Activated T-cell treated with anti-CD3 and anti-CD28 coated beads, Interleukin-2, amount 50 U/mL, for 24 hours (primary cell): ENCODE measurements at regions not wholly inside any gene's neighbourhood (a gene's known extent, or its start where the extent isn't known, plus 50 kb on each side); places are given as distances from the start of the nearest gene placed in this dataset.

Experiments used
- DNase-seq: peaks from one replicate; pipeline ENCODE4 v3.0.0-alpha.2; 2020
- H3K27ac Mint-ChIP-seq: 2 replicates; pipeline ENCODE4 v1.8.0; 2020; ENCODE audit warnings: mild to moderate bottlenecking, mixed read lengths
- H3K27me3 Mint-ChIP-seq: 2 replicates; pipeline ENCODE4 v1.8.0; 2020; ENCODE audit warnings: mixed read lengths
- H3K36me3 Mint-ChIP-seq: 2 replicates; pipeline ENCODE4 v1.8.0; 2020; ENCODE audit warnings: low read depth, mixed read lengths
- H3K4me1 Mint-ChIP-seq: 2 replicates; pipeline ENCODE4 v1.8.0; 2020; ENCODE audit warnings: low read depth, mixed read lengths
- H3K4me3 Mint-ChIP-seq: 2 replicates; pipeline ENCODE4 v1.8.0; 2020; ENCODE audit warnings: mild to moderate bottlenecking, moderate library complexity, mixed read lengths
- H3K9me3 Mint-ChIP-seq: 2 replicates; pipeline ENCODE4 v1.8.0; 2020; ENCODE audit warnings: mixed read lengths

- Mint-ChIP-seq H3K9me3 (peaks cover 26% of the 10 kb centered on the region), H3K27ac (no peak overlapping the region), H3K36me3 (no peaks in the 10 kb centered on the region), H3K4me3 (no peak overlapping the region), H3K4me1 (no peaks in the 10 kb centered on the region), H3K27me3 (no peaks in the 10 kb centered on the region)
- DNase-seq = no peak
Observed at GRCh38 chr12:115519359-115519758, 758.1 kb downstream of the MED13L start.

- Mint-ChIP-seq H3K27ac (no peak overlapping the region), H3K27me3 (no peaks in the 10 kb centered on the region)
Observed at GRCh38 chr12:115517913-115518312, 759.6 kb downstream of the MED13L start.

GRCh38 chr12:115511986-115512711, 765.3 kb downstream of the MED13L start:
- DNase-seq = no peak
- Mint-ChIP-seq H3K27me3 (no peaks in the 10 kb centered on the region), H3K9me3 (peaks cover 28% of the 10 kb centered on the region), H3K4me1 (no peaks in the 10 kb centered on the region), H3K4me3 (no peak overlapping the region), H3K36me3 (no peaks in the 10 kb centered on the region), H3K27ac (no peak overlapping the region)

More at GRCh38 chr12:115517913-115518312, 759.6 kb downstream of the MED13L start:
- DNase-seq = no peak
- Mint-ChIP-seq H3K4me3 (no peak overlapping the region), H3K4me1 (no peaks in the 10 kb centered on the region), H3K9me3 (peaks cover 36% of the 10 kb centered on the region), H3K36me3 (no peaks in the 10 kb centered on the region)

GRCh38 chr12:115511305-115511704, 766.2 kb downstream of the MED13L start:
- Mint-ChIP-seq H3K4me3 (no peak overlapping the region), H3K4me1 (no peaks in the 10 kb centered on the region), H3K27me3 (no peaks in the 10 kb centered on the region), H3K27ac (no peak overlapping the region), H3K36me3 (no peaks in the 10 kb centered on the region), H3K9me3 (peaks cover 25% of the 10 kb centered on the region)
- no peak for DNase-seq

GRCh38 chr12:115508990-115509389, 768.5 kb downstream of the MED13L start:
- peaks cover 10% of the 10 kb centered on the region for H3K9me3 Mint-ChIP-seq
- no peaks in the 10 kb centered on the region for H3K27me3 Mint-ChIP-seq
- H3K4me3 Mint-ChIP-seq = no peak overlapping the region
- H3K36me3 Mint-ChIP-seq = no peaks in the 10 kb centered on the region
- no peak overlapping the region for H3K27ac Mint-ChIP-seq
- peaks cover 4% of the 10 kb centered on the region for H3K4me1 Mint-ChIP-seq
- no peak for DNase-seq

GRCh38 chr12:115507951-115508722, 769.4 kb downstream of the MED13L start:
- H3K4me3 Mint-ChIP-seq = no peak overlapping the region
- DNase-seq = no peak
- peaks cover 5% of the 10 kb centered on the region for H3K9me3 Mint-ChIP-seq

GRCh38 chr12:115507560-115507889, 770.0 kb downstream of the MED13L start:
- no peak overlapping the region for H3K4me3 Mint-ChIP-seq
- H3K9me3 Mint-ChIP-seq = peaks cover 5% of the 10 kb centered on the region
- H3K27ac Mint-ChIP-seq = no peak overlapping the region
- H3K36me3 Mint-ChIP-seq = no peaks in the 10 kb centered on the region
- H3K4me1 Mint-ChIP-seq = peaks cover 6% of the 10 kb centered on the region
- DNase-seq = no peak
- H3K27me3 Mint-ChIP-seq = no peaks in the 10 kb centered on the region

More at GRCh38 chr12:115507951-115508722, 769.4 kb downstream of the MED13L start:
- Mint-ChIP-seq H3K27me3 (no peaks in the 10 kb centered on the region), H3K27ac (no peak overlapping the region), H3K36me3 (no peaks in the 10 kb centered on the region), H3K4me1 (peaks cover 6% of the 10 kb centered on the region)

GRCh38 chr12:115506822-115507559, 770.5 kb downstream of the MED13L start:
- no peaks in the 10 kb centered on the region for H3K27me3 Mint-ChIP-seq
- H3K4me1 Mint-ChIP-seq = peaks cover 6% of the 10 kb centered on the region
- peaks cover 6% of the 10 kb centered on the region for H3K9me3 Mint-ChIP-seq
- H3K4me3 Mint-ChIP-seq = no peak overlapping the region
- no peak overlapping the region for H3K27ac Mint-ChIP-seq
- no peaks in the 10 kb centered on the region for H3K36me3 Mint-ChIP-seq
- DNase-seq = no peak

GRCh38 chr12:115504306-115505290, 772.9 kb downstream of the MED13L start:
- Mint-ChIP-seq H3K36me3 (no peaks in the 10 kb centered on the region), H3K9me3 (peaks cover 6% of the 10 kb centered on the region), H3K4me1 (peaks cover 6% of the 10 kb centered on the region), H3K27ac (no peak overlapping the region), H3K27me3 (no peaks in the 10 kb centered on the region), H3K4me3 (no peak overlapping the region)
- DNase-seq = no peak

- H3K4me1 Mint-ChIP-seq = peaks cover 6% of the 10 kb centered on the region
- H3K36me3 Mint-ChIP-seq = no peaks in the 10 kb centered on the region
- H3K27ac Mint-ChIP-seq = no peak overlapping the region
- H3K9me3 Mint-ChIP-seq = peaks cover 6% of the 10 kb centered on the region
- H3K27me3 Mint-ChIP-seq = no peaks in the 10 kb centered on the region
- no peak overlapping the region for H3K4me3 Mint-ChIP-seq
- DNase-seq = no peak
Observed at GRCh38 chr12:115500872-115501271, 776.6 kb downstream of the MED13L start.

GRCh38 chr12:115495300-115495699, 782.2 kb downstream of the MED13L start:
- no peaks in the 10 kb centered on the region for H3K4me1 Mint-ChIP-seq
- H3K9me3 Mint-ChIP-seq = peaks cover 6% of the 10 kb centered on the region
- no peaks in the 10 kb centered on the region for H3K27me3 Mint-ChIP-seq
- DNase-seq = no peak
- H3K27ac Mint-ChIP-seq = no peak overlapping the region
- no peak overlapping the region for H3K4me3 Mint-ChIP-seq
- H3K36me3 Mint-ChIP-seq = no peaks in the 10 kb centered on the region

- H3K4me3 Mint-ChIP-seq = no peak overlapping the region
- no peak for DNase-seq
- no peaks in the 10 kb centered on the region for H3K36me3 Mint-ChIP-seq
- H3K9me3 Mint-ChIP-seq = peaks cover 8% of the 10 kb centered on the region
- no peak overlapping the region for H3K27ac Mint-ChIP-seq
- H3K4me1 Mint-ChIP-seq = no peaks in the 10 kb centered on the region
- no peaks in the 10 kb centered on the region for H3K27me3 Mint-ChIP-seq
Observed at GRCh38 chr12:115492553-115492952, 784.9 kb downstream of the MED13L start.

GRCh38 chr12:115491511-115492250, 785.8 kb downstream of the MED13L start:
- DNase-seq = no peak
- no peak overlapping the region for H3K4me3 Mint-ChIP-seq
- no peaks in the 10 kb centered on the region for H3K36me3 Mint-ChIP-seq
- no peaks in the 10 kb centered on the region for H3K4me1 Mint-ChIP-seq
- no peak overlapping the region for H3K27ac Mint-ChIP-seq
- H3K27me3 Mint-ChIP-seq = no peaks in the 10 kb centered on the region
- peaks cover 8% of the 10 kb centered on the region for H3K9me3 Mint-ChIP-seq
